ENCODE measurements at regions not wholly inside any gene's neighbourhood (a gene's known extent, or its start where the extent isn't known, plus 50 kb on each side); places are given as distances from the start of the nearest gene placed in this dataset.

DNA sequence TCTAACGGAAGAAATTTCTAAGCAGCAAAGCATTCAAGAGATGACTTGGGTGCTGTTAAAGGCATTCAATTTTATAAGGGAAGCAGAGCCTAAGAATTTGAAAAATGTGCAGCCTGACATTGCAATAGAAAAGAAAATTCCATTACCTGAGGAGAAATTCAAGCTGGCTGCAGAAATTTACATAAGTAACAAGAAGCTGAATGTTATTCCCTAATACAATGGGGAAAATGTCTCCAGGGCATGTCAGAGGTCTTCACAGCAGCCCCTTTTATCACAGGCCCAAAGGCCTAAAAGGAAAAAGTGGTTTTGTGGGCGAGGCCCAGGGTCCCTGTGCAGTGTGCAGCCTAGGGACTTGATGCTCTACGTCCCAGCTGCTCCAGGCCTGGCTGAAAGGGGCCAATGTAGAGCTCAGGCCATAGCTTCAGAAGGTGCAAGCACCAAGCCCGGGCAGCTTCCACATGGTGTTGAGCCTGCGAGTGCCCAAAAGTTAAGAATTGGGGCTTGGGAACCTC is 306.7 kb downstream of the RDH14 start:
- Histone ChIP-seq H3F3A (ENCODE audit: control insufficient read depth, insufficient read depth) (no peaks in the 10 kb centered on the region), H3K4me2 (ENCODE audit: low read length) (no peak overlapping the region), H3K27me3 (ENCODE audit: control insufficient read depth, low read length) (no peaks in the 10 kb centered on the region), H3K4me3 (ENCODE audit: low read length) (no peak overlapping the region), H3K36me3 (ENCODE audit: control insufficient read depth, low read length) (no peaks in the 10 kb centered on the region), H4K20me1 (ENCODE audit: control insufficient read depth, insufficient read depth, low read depth, low read length) (no peaks in the 10 kb centered on the region), H3K79me2 (ENCODE audit: control insufficient read depth, low read length) (no peaks in the 10 kb centered on the region), H3K9me3 (ENCODE audit: control insufficient read depth, insufficient read depth, low read length) (no peaks in the 10 kb centered on the region), H3K9me2 (replicated peaks; ENCODE audit: control insufficient read depth, low read length) (no peaks in the 10 kb centered on the region), H3K4me1 (ENCODE audit: control insufficient read depth, low read length) (no peaks in the 10 kb centered on the region), H3K27ac (ENCODE audit: low read depth, low read length) (no peak overlapping the region)
- no peak for TF ChIP-seq EZH2phosphoT487 (IDR thresholded peaks at IDR 0.05; ENCODE audit: borderline replicate concordance, low read length)
- no peak for TF ChIP-seq CTCF (IDR thresholded peaks at IDR 0.05; ENCODE audit: low read depth, low read length, poor library complexity, severe bottlenecking)

DNA sequence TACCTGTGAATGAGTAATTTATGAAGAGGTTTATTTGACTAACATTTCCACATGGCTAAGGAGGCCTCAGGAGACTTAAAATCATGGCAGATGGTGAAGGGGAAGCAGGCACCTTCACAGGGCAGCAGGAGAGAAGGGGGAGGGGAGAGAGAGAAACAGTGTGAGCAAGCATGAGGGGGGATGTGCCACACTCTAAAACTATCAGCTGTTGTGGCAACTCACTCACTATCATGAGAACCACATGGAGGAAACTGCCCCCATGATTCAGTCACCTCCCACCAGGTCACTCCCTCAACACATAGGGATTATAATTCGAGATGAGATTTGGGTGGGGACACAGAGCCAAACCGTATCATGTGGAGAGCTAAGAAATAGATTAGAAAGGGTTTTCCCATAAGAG is 309.0 kb downstream of the RDH14 start:
- TF ChIP-seq CTCF (IDR thresholded peaks at IDR 0.05; ENCODE audit: low read depth, low read length, poor library complexity, severe bottlenecking) (no peak), EZH2phosphoT487 (IDR thresholded peaks at IDR 0.05; ENCODE audit: borderline replicate concordance, low read length) (no peak)
- Histone ChIP-seq H3K9me2 (replicated peaks; ENCODE audit: control insufficient read depth, low read length) (no peaks in the 10 kb centered on the region), H3K4me3 (ENCODE audit: low read length) (no peak overlapping the region), H3K4me1 (ENCODE audit: control insufficient read depth, low read length) (no peaks in the 10 kb centered on the region), H3K27me3 (ENCODE audit: control insufficient read depth, low read length) (no peaks in the 10 kb centered on the region), H3F3A (ENCODE audit: control insufficient read depth, insufficient read depth) (no peaks in the 10 kb centered on the region), H3K36me3 (ENCODE audit: control insufficient read depth, low read length) (no peaks in the 10 kb centered on the region), H3K4me2 (ENCODE audit: low read length) (no peak overlapping the region), H3K9me3 (ENCODE audit: control insufficient read depth, insufficient read depth, low read length) (no peaks in the 10 kb centered on the region), H3K27ac (ENCODE audit: low read depth, low read length) (no peak overlapping the region), H4K20me1 (ENCODE audit: control insufficient read depth, insufficient read depth, low read depth, low read length) (no peaks in the 10 kb centered on the region), H3K79me2 (ENCODE audit: control insufficient read depth, low read length) (no peaks in the 10 kb centered on the region)

DNA sequence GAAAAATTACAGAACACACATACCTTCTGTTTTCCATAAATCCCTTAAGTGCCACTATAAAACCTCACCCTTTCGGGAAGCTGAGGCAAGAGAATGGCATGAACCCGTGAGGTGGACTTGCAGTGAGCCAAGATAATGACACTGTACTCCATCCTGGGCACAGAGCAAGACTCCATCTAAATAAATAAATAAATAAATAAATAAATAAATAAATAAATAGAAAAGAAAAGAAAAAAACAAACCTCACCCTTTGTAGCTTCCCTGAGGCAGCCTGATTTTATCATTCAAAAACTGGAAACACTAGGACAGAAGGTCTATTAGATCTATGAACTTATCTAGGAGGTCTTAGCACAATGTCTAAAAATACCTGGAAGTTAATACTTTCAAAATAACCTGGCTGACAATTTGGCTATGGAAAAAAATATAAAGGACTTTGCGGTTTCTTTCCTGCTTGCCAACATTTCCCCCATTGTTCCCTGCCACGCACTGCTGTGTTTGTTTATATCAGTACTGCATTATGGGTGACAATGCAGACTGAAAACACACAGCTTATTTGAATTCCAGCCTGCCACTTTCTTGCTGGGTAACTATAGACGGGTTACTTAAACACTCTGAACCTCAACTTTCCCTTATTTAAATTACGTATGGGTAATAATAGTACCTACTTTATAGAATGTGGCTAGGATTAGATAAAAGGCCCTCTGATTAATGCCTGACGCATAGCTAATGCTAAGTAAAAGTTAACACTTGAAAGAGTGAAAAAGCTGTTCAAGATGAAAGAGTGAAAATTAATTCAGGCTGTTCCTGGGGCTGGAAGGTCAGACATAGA is 313.0 kb downstream of the RDH14 start:
- Histone ChIP-seq H3K27me3 (ENCODE audit: control insufficient read depth, low read length) (no peaks in the 10 kb centered on the region), H3K9me3 (ENCODE audit: control insufficient read depth, insufficient read depth, low read length) (no peaks in the 10 kb centered on the region), H3F3A (ENCODE audit: control insufficient read depth, insufficient read depth) (no peaks in the 10 kb centered on the region), H3K79me2 (ENCODE audit: control insufficient read depth, low read length) (no peaks in the 10 kb centered on the region), H3K4me1 (ENCODE audit: control insufficient read depth, low read length) (no peaks in the 10 kb centered on the region), H4K20me1 (ENCODE audit: control insufficient read depth, insufficient read depth, low read depth, low read length) (no peaks in the 10 kb centered on the region), H3K4me3 (ENCODE audit: low read length) (no peak overlapping the region), H3K36me3 (ENCODE audit: control insufficient read depth, low read length) (no peaks in the 10 kb centered on the region), H3K4me2 (ENCODE audit: low read length) (no peak overlapping the region), H3K9me2 (replicated peaks; ENCODE audit: control insufficient read depth, low read length) (no peaks in the 10 kb centered on the region), H3K27ac (ENCODE audit: low read depth, low read length) (no peak overlapping the region)
- TF ChIP-seq CTCF (IDR thresholded peaks at IDR 0.05; ENCODE audit: low read depth, low read length, poor library complexity, severe bottlenecking) (no peak), EZH2phosphoT487 (IDR thresholded peaks at IDR 0.05; ENCODE audit: borderline replicate concordance, low read length) (no peak)
